Medulla oblongata (tissue), 1 donor: ENCODE measurements at regions not wholly inside any gene's neighbourhood (a gene's known extent, or its start where the extent isn't known, plus 50 kb on each side); places are given as distances from the start of the nearest gene placed in this dataset.
"Not testable (repeated sequence)": the region's sequence is repeated elsewhere in the genome, so short reads cannot be mapped to it uniquely, and the experiment has no call there.

ENCODE experiments used
- DNase-seq: peaks from one replicate; pipeline ENCODE4 v3.0.0-alpha.2; 2015; ENCODE audit errors: extremely low spot score

DNA sequence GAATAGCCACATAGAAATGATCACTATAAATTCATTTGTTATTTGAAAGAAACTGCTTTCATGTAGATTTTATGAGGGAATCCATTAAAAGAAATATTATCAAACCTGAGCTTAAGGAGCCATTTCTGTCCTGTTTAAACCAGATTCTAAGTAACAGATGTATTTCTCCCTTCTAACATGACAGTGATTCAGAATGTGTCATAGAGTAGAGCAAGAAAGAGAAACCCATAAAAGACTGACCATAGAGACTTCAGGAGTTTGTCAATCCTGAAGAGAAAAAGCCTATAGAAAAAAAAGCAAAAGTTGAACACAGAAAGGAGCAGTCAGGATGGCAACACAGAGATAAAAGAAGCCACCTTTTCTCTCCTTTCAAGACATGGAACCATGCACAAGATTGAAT lies 390.6 kb downstream of the PRIM2 start:
- not testable (repeated sequence) for DNase-seq

- DNase-seq = not testable (repeated sequence)
Measured at GRCh38 chr6:57722546-57722945, 405.1 kb downstream of the PRIM2 start.

DNA sequence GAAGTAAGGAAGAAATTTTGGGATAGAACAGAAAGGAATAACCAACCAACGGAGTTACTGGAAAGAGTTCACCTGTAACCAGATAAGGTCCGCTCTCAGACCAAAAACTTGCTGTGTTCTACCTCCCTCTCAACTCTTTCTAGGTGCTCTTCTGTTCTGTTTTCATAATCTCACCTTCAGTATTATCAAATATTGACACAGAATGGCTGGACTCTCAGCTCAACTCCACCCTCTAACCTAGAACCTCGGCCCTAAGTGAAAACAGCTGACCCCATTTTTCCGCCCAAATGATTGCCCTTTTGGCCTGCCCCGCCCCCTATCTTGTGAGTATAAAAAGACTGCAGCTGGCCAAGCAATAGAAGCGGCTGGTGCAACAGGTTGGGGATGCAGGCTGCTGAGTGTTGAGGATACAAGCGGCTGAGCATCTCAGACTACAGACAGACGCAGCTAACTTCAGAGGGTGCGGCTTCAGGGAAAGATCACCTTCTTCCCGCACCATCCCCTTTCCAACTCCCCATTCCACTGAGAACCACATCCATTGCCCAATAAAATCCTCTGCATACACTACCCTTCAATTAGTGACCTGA lies 406.5 kb downstream of the PRIM2 start:
- not testable (repeated sequence) for DNase-seq

DNA sequence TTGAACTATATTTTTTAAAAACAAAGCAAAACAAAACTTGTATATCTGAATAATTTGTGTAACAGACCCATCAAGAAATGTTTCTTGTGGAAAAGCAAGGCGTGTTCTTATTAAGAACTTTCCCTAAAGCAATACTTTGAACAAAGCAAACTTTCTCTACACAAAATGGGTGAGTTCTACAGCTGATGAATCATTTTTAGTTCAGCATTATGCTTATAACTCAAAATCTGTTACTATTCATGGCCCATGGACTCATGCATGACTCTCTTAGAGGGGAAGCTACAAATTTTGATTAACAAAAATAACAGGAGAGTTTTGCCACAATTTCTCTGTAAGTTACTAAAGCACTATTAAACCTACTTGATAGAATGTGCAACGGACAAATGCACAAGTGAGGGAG lies 412.0 kb downstream of the PRIM2 start:
- DNase-seq = not testable (repeated sequence)

DNA sequence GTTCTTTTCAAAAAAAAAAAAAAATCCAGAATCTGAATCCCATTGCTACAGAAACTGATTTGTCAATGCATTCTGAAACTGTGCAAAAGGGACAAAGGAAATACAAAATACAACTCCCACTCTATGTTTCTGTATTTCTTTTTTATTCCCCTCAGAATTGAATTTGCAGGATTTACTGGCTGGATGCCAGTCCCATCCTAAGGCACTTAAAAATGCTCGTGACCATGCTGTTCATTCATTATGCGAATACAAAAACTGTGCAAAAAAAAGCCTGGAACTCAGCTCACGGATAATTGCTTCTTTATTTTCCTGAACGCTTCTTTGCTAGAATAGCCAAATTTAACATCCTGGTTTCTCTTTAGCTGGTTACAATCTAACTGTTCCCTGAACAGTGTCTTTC lies 413.3 kb downstream of the PRIM2 start:
- peak; percentile 16 for DNase-seq

DNA sequence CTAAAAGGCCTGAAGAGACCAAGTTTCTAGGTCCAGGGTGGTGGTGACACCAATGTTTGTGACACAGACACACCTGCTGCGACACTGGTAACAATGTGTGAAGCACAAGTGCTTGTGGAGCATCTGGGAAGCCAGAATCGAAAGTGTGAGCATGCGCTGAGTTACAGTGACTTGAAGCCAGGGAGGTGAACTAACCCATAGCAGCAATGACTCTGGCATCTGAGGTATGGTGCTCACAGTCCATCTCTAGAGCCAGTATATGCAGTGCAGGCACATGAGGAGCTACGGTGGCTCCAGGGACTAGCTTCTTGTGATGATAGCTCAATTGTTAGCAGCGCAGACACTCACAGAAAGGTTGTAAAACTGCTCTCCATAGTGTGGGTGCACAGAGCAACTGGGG lies 430.3 kb downstream of the PRIM2 start:
- not testable (repeated sequence) for DNase-seq

GRCh38 chr6:57759850-57760249 lies 442.4 kb downstream of the PRIM2 start:
- DNase-seq = not testable (repeated sequence)

DNA sequence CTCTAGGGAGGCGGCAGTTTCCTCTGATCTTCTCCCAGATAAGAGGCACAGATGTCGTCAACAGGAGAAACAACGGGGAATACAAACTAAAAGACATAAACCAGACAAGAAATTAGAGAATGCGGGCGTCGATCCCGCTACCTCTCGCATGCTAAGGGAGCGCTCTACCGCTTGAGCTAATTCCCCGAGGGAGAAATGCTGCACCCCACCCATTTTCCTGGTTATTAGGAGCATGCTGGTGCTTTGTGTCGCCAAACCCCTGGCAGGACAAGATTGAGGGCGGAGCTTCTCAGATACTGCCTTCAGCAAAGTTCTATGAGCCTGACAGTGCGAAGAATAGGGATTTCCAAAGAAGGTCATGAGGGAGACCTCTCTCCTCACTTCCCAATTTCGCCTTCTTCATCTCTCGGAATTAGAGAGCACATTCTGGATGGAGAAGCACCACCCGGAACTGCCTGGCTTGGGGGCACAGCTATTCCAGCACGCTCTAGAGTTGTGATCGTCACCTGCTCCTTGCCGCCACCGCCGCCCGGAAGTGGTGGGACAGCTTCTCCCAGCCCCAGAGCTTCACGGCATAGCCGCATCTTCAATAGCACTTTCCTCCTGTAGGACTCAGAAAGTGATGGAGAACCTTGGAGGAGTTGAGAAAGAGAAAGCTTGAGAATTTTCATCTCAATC lies 475.4 kb downstream of the PRIM2 start:
- not testable (repeated sequence) for DNase-seq

DNA sequence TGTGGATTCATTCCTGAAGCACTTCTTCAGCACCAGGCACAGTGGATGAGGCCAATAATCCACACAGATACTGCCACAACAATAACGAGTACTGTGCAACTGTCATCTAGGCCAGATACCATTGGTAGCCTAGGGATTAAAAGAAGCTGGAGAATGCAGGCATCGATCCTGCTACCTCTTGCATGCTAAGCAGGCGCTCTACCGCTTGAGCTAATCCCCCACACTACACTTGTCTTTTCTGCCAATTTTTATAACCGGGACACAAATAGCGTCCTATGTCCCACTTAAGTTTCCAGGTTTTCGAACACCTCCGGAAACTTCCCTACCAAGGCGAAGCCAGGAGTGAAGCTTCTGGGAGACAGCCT lies 475.9 kb downstream of the PRIM2 start:
- DNase-seq = not testable (repeated sequence)

- DNase-seq = not testable (repeated sequence)
Measured at GRCh38 chr6:57799703-57800479, 482.5 kb downstream of the PRIM2 start.

- not testable (repeated sequence) for DNase-seq
Measured at GRCh38 chr6:57808581-57808980, 491.2 kb downstream of the PRIM2 start.

DNA sequence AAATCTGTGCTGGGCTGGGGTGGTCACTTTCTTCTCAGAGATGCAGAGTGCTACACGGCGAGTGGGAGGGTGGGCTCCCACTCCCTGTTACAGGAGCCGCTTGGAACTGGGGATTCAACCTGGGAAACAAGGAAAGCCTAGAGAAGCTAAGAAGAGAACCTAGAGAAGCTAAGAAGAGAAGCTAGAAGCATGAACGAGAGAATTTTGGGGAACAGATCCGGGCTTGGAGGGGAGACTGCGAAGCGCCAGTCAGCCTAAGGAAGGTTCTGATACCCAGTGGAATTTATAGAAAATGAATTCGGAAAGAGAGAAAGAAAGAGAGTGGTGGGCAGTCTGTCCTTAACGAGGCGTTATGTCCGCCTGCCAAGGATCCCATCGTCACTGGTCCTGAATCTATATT lies 492.0 kb downstream of the PRIM2 start:
- not testable (repeated sequence) for DNase-seq

DNA sequence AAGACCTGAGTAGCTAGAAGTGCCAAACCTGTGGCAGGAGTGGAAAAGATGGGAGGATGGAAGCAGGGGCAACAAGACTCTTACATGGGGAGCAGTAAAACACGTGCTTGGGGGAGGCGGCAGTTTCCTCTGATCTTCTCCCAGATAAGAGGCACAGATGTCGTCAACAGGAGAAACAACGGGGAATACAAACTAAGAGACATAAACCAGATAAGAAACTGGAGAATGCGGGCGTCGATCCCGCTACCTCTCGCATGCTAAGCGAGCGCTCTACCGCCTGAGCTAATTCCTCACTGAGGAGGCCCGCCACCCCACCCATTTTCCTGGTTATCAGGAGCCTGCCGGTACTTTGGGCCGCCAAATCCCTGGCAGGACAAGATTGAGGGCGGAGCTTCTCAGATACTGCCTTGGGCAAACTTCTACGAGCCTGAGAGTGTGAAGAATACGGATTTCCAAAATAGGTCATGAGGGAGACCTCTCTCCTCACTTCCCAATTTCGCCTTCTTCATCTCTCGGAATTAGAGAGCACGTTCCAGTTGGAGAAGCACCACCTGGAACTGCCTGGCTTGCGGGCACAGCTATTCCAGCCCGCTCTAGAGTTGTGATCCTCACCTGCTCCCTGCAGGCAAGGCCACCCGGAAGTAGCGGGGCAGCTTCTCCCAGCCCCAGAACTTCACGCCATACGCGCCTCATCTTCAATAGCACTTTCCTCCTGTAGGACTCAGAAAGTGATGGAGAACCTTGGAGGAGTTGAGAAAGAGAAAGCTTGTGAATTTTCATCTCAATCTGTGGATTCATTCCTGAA lies 496.0 kb downstream of the PRIM2 start:
- not testable (repeated sequence) for DNase-seq

- DNase-seq = not testable (repeated sequence)
Measured at GRCh38 chr6:57815826-57816225, 498.4 kb downstream of the PRIM2 start.

DNA sequence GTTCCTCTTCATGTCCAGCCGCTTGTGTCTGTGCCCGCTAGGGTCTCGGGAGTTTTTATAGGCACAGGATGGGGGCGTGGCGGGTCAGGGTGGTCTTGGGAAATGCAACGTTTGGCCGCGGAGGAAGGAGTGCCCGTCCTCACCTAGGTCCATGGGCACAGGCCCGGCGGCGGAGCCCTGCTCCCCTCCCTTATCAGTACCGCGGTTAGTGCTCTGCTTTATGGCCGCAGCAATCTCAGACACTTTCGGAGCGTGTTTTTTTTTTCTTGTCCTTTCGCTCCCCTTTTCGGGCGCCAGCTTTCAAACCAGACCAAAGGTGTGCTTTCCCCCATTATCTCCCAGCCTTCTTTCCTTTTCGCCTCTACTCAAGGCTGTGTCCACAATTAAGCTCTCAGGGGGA lies 503.9 kb downstream of the PRIM2 start:
- DNase-seq = not testable (repeated sequence)

DNA sequence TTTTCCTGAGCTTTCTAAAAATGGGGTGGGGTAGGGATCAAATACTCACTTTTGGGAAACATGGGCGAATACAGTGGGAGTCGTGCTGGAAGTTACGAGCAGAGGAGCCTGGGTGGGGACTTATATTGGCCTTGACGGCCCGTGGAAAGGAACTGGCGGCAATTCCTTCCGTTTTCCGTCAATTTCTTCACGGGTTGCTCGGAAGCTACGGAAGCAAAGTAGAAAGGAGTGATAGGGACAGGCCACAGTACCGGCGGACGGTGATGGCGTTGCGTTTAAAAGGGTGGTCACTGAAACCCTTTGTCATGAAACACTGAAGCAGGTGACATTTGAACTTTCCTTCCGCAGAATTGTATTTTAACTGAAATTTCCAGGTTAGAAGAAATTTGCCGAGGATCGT lies 505.0 kb downstream of the PRIM2 start:
- not testable (repeated sequence) for DNase-seq

- no peak for DNase-seq
Measured at GRCh38 chr6:57822896-57823358, 505.5 kb downstream of the PRIM2 start.

DNA sequence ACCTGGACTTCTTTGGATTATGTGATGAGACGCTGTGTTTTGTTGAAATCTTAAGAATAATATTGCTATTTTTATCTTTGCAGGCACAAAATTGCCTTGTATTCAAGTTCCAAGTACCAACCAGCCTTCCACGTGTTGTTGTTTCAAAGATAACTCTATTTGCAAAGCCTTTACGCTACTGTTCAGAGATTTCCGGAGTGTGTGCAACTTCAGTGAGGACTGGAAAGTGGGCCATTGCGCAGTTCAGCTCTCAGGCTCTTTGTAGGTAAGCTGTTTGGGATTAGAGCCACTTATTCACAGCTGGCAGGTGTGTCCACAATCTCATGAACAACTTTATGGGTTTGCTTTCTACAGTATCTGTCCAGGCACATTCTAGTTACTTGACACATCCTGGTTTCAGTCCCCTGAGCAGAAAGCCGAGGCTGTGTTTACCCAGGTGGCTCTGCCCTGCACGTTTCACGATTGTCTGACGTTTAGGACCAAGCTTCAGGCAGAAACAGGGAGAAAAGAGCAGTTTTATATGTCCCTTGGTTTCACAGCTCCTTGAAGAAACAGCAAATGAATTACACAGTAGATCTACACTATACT lies 520.3 kb downstream of the PRIM2 start:
- not testable (repeated sequence) for DNase-seq

DNA sequence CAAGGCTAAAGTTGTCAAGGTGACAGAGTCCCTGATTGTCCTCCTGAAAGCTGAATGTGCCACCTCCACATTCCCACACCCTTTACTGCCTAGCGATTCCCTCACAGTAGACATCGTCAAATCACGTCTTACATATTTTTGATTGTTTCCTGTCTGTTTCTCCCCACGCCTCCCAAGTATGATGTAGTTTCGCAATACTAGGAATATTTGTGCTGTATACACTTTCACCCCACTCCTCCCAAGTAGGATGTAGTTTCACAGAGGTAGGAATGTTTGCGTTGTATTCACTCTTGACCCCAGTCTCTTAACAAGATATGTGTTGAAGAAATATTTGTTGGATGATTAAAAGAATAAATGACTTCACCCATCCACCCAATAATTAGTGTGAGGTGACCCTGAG lies 524.1 kb downstream of the PRIM2 start:
- not testable (repeated sequence) for DNase-seq

GRCh38 chr6:57853745-57854407 lies 536.4 kb downstream of the PRIM2 start:
- DNase-seq = not testable (repeated sequence)
